HS-5 (cell line): ENCODE measurements at regions not wholly inside any gene's neighbourhood (a gene's known extent, or its start where the extent isn't known, plus 50 kb on each side); places are given as distances from the start of the nearest gene placed in this dataset.
A peak's percentile ranks its signal among the peaks of the same experiment; 100 is the strongest.
"Not testable (repeated sequence)": the region's sequence is repeated elsewhere in the genome, so short reads cannot be mapped to it uniquely, and the experiment has no call there.

Source experiments
- DNase-seq: peaks from one replicate; pipeline ENCODE4 v3.0.0-alpha.2; 2012; ENCODE audit warnings: low read depth

DNA sequence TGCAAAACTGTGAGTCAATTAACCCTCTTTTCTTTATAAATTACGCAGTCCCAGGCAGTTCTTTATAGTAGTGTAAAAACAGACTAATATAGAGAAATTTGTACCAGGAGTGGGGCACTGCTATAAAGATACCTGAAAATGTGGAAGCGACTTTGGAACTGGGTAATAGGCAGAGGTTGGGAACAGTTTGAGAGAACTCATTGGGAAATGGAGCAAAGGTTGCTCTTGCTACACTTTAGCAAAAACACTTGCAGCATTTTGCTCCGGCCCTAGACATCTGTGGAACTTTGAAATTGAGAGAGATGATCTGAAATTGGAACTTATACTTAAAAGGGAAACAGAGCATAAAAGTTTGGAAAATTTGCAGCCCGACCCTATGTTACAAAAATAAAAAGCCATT, 810.9 kb downstream of the LTN1 start:
- DNase-seq, result no peak

DNA sequence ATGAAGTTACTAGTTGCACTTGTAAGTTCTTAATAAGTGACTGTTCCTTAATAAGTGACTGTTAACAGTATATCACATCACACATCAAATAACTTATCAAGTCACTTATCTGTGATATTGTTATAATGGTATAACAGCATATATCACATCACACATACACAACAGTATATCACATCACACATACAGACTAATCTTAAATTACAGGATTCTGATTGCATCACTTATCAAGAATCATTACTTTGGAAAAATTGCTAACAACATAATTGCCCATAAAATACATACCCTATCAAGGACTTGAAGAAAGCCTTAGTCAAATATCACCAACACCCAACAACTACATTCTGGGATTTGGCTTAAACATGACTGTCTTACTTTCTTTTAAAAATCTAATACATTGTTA, 813.5 kb downstream of the LTN1 start:
- DNase-seq, result no peak

DNA sequence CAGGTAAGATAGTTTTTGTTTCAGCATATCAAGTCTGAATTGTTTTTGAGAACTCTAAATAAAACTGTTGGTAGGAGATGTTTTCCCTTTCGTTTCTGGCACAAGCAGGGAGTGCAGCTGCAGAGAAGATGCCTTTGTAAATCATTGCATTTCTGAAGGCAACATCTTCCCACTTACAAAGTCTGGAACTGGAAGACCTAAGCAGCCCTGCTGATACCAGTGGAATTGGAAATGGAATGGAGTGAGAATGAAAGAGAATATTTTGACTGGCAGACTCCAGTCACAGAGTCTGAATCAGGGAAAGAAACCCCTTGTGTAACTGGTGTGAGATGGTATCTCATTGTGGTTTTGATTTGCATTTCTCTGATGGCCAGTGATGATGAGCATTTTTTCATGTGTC, 815.6 kb downstream of the LTN1 start:
- DNase-seq, result no peak

DNA sequence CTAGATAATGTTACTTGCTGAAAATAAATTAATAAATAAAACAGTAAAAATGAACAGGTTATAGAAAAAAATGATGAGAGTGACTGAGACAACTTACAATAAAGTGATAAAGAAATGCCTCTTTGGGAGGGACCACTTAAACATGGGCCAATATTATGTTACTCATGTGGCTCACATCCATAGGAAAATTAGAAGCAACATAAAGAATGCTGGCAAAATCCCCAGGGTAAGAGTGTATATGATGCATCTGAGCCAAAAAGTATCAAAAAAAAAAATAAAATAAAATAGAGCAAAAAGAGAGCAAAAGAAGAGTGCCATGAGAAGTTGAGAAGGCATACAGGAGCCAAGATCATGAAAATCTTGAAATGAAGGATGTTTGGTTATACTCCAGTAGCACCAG, 818.0 kb downstream of the LTN1 start:
- DNase-seq, result no peak

DNA sequence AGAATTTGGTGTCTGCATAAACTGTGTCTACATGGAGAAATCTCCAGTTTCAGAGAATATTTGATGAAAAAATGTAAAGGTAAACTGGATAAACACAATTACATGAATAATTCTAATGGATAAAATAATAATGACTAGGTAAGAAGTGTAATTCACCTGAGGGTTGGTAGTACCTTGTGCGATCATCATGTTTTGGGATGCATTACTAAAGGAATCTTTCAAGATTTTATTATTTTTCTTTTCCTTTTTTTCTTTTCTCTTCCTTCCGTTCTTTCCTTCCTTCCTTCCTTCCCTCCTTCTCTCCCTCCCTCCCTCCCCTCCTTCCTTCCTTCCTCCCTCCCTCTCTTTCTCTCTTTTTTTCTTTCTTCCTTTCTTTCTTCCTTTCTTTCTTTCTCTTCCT, 818.7 kb downstream of the LTN1 start:
- no peak for DNase-seq

DNA sequence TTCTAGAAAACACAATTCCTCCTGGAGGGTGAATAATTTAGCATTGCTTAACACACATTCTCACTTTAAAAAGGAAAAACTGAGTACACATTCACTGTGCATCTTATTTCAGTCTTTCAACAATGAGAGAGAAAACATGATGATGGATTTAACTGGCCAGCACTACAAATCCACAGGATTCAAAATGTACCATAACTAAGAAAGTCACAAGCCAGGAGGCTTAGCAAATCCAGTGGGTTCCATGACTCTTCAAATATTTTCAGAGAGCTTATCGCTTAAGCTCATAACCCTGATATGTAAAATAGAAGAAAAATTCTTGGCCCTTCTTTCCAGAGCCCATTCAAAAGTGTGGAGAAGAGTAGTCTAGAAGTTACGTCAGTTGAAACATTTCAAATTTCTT, 820.3 kb downstream of the LTN1 start:
- DNase-seq, result no peak

- DNase-seq, result no peak
These were observed 825.3 kb downstream of the LTN1 start for GRCh38 chr21:28167366-28167765.

DNA sequence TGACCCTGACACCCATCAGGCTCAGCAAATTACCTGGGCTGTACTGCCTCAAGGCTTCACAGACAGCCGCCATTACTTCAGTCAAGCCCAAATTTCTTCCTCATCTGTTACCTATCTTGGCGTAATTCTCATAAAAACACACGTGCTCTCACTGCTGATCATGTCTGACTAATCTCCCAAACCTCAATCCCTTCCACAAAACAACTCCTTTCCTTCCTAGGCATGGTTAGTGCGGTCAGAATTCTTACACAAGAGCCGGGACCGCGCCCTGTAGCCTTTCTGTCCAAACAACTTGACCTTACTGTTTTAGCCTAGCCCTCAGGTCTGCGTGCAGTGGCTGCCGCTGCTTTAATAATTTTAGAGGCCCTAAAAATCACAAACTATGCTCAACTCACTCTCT, 828.2 kb downstream of the LTN1 start:
- not testable (repeated sequence) for DNase-seq

GRCh38 chr21:28162052-28162451, 830.6 kb downstream of the LTN1 start:
- DNase-seq, result not testable (repeated sequence)

- no peak for DNase-seq
These were observed 832.3 kb downstream of the LTN1 start for GRCh38 chr21:28160378-28160777.

GRCh38 chr21:28159396-28159795, 833.3 kb downstream of the LTN1 start:
- no peak for DNase-seq

- DNase-seq, result no peak
These were observed 836.1 kb downstream of the LTN1 start for GRCh38 chr21:28156590-28156989.

GRCh38 chr21:28154121-28154520, 838.6 kb downstream of the LTN1 start:
- no peak for DNase-seq

GRCh38 chr21:28152732-28153131, 839.9 kb downstream of the LTN1 start:
- no peak for DNase-seq

DNA sequence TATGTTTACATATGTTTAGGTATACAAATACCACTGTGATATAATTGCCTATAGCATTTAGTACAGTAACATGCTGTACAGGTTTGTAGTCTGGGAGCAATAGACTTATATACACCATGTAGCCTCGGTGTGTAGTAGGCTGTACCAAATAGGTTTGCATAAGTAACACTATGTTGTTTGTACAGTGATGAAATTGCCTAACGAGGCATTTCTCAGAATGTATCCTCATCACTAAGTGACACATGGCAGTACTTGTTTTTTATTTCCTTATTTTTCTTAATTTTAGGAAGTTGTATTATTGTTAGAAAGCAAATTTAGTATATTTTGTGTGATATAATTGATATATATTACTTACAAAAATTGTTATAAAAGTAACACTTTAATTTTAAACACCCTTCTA, 840.9 kb downstream of the LTN1 start:
- DNase-seq, result no peak

DNA sequence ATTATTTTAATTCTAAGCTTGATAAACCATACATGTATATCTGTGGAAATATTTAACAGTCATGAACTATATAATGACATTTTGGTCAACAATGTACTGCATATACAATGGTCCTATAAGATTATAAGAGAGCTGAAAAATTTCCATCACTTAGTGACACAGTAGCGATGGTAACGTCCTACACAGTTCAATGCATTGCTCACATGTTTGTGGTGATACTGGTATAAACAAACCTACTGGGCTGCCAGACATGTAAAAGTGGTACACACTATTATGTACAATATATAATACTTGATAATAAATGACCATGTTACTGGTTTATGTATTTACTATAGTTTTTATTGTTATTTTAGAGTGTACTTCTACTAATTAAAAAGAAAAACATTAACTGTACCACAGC, 841.9 kb downstream of the LTN1 start:
- DNase-seq, result no peak

GRCh38 chr21:28148400-28149064, 844.1 kb downstream of the LTN1 start:
- DNase-seq, result no peak

GRCh38 chr21:28144653-28145052, 848.0 kb downstream of the LTN1 start:
- DNase-seq, result no peak

GRCh38 chr21:28144089-28144488, 848.6 kb downstream of the LTN1 start:
- DNase-seq, result no peak

GRCh38 chr21:28142697-28143096, 850.0 kb downstream of the LTN1 start:
- peak; percentile 49 for DNase-seq

DNA sequence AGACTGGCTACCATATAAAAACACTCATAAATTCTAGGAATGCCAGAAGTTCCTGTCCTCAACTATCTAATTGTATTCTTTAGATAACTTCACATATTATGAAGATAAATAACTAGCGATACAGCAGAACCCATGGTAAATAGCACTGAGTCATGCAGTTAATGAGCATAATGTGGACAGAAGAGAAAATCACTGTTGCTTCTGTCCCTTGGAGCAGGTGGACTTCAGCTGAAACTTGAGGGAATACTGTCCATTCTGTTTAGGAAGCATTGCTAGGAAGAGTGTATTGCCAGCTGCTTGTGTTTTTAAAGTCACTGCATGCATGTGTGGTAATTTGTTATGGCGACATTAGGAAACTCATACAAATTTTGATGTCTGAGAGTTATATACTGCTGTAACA, 854.4 kb downstream of the LTN1 start:
- DNase-seq, result no peak

DNA sequence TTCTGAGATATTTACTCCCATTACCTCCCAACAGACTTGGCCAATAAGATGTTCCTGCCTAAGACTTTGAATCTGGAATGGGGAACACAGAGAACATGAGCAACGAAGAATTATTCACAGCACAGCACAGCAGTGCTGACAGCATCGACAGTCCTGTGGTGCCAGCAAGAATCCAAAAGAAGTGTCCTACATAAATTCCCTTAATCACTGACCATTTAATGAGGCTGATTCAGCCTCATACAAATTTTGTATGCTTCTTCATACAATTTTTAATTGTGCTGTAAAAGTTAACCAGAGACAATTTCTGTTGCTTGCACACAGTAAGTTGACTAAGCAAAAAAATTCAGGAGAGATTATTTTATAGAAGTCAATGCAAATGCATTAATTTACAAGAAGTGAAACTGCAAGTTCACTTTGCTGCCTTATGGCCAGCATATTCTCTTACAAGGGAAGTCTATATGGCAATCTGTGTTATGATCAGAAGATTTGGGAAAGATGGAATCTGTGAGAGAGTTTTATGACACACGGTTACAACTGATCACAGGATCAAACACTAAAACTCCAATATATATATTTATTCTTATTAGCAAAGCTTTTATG, 855.9 kb downstream of the LTN1 start:
- DNase-seq, result no peak

DNA sequence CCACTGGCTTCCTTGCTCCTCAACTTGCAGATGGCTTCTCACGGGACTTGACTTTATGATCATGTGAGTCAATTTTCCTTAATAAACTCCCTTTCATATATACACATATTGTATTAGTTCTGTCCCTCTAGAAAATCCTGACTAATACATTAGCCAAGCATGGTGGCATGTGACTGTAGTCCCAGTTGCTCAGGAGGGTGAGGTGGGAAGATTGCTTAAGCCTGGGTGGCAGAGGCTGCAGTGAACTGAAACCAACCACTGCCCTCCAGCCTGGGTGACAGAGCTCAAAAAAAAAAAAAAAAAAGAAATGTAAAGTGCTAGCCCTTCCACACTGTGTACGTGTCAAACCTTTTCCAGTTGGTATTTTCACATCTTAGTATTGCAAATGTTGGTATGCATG, 857.0 kb downstream of the LTN1 start:
- DNase-seq, result no peak

DNA sequence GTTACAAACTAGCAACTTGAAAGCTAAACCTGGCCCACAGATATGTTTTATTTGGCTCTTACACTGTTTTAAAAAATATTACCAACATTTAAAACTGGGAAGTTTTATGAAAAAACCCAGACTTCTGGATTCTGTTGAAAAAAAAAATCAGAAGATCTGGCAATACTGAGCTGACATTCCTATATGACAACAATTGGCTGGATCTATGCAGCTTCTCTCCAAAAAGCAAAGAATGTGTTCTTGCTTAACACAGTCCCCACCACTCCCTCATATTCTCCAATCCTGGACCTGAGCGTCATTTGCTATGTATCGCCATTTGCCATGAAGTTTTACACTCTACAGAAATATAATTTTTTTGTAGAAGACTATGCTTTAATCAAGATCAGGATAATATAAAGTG, 859.6 kb downstream of the LTN1 start:
- DNase-seq, result no peak
